AG04449 (cell line): ENCODE measurements at regions not wholly inside any gene's neighbourhood (a gene's known extent, or its start where the extent isn't known, plus 50 kb on each side); places are given as distances from the start of the nearest gene placed in this dataset.

Source experiments
- CTCF ChIA-PET: fragments of 350-600 bp; formaldehyde crosslinking; extraction: SDS; loops from one replicate; lab custom pipeline; 2021; ENCODE audit warnings: antibody characterized with exemption; lab: Yijun Ruan, JAX
- POLR2A ChIA-PET: fragments of 400-600, 350-600 bp; formaldehyde crosslinking; extraction: SDS; loops from one replicate; lab custom pipeline; 2020; ENCODE audit warnings: antibody characterized with exemption, inconsistent platforms; lab: Yijun Ruan, JAX
- DNase-seq: peaks from one replicate; pipeline ENCODE4 v3.0.0-alpha.2; 2010; ENCODE audit warnings: low read depth, low spot score
- H3K4me3 ChIP-seq: 2 replicates; pipeline ENCODE4 v1.5.1; 2011; ENCODE audit warnings: low read depth, mild to moderate bottlenecking, control low read depth, low read length
- CTCF ChIP-seq: IDR thresholded peaks from one replicate; pipeline ENCODE4 v1.5.1; 2011; ENCODE audit warnings: mild to moderate bottlenecking, moderate library complexity, low read length, control low read depth, inconsistent platforms; ENCODE audit not compliant: insufficient read depth; ENCODE audit errors: missing control alignments

- H3K4me3 ChIP-seq, result no peak overlapping the region
- no peak for TF ChIP-seq CTCF
- no peak for DNase-seq
- CTCF ChIA-PET, result no interaction called here
- POLR2A ChIA-PET, result no interaction called here
Measured at GRCh38 chr4:157818946-157819692, 353.7 kb downstream of the GASK1B start.

GRCh38 chr4:157810137-157810774 is 362.6 kb downstream of the GASK1B start:
- no peak for DNase-seq
- no peak for TF ChIP-seq CTCF
- H3K4me3 ChIP-seq, result no peak overlapping the region
- POLR2A ChIA-PET, result no interaction called here
- CTCF ChIA-PET, result no interaction called here

GRCh38 chr4:157808796-157809383 is 363.9 kb downstream of the GASK1B start:
- CTCF ChIA-PET, result no interaction called here
- no peak for DNase-seq
- no peak for TF ChIP-seq CTCF
- POLR2A ChIA-PET, result no interaction called here
- no peak overlapping the region for H3K4me3 ChIP-seq

GRCh38 chr4:157806184-157806583 is 366.6 kb downstream of the GASK1B start:
- DNase-seq, result no peak
- H3K4me3 ChIP-seq, result no peak overlapping the region
- TF ChIP-seq CTCF, result no peak
- POLR2A ChIA-PET, result no interaction called here
- CTCF ChIA-PET, result no interaction called here

- DNase-seq, result no peak
- no peak for TF ChIP-seq CTCF
- ChIA-PET POLR2A (no interaction called here), CTCF (no interaction called here)
- no peak overlapping the region for H3K4me3 ChIP-seq
Measured at GRCh38 chr4:157804986-157805385, 367.8 kb downstream of the GASK1B start.

GRCh38 chr4:157803845-157804521 is 368.8 kb downstream of the GASK1B start:
- ChIA-PET POLR2A (no interaction called here), CTCF (no interaction called here)
- no peak overlapping the region for H3K4me3 ChIP-seq
- DNase-seq, result no peak
- TF ChIP-seq CTCF, result no peak
